ENCODE measurements at regions not wholly inside any gene's neighbourhood (a gene's known extent, or its start where the extent isn't known, plus 50 kb on each side); places are given as distances from the start of the nearest gene placed in this dataset.

GRCh38 chr10:75286901-75287300 lies 51.1 kb upstream of the COMTD1 start:
- TF ChIP-seq CTCF (IDR thresholded peaks at IDR 0.05) (no peak), TCF7L2 (IDR thresholded peaks at IDR 0.05; ENCODE audit: low read depth, low read length) (no peak), POLR2AphosphoS5 (IDR thresholded peaks at IDR 0.05; ENCODE audit: low read depth, low read length) (no peak), SIN3A (IDR thresholded peaks at IDR 0.05; ENCODE audit: borderline replicate concordance, insufficient read depth, low read depth, low read length) (no peak), REST (IDR thresholded peaks at IDR 0.05; ENCODE audit: insufficient read depth in 1 of 2, low read depth in 2 of 2, low read length in 1 of 2) (no peak)
